Thymus (tissue), 11 donors: ENCODE measurements at regions not wholly inside any gene's neighbourhood (a gene's known extent, or its start where the extent isn't known, plus 50 kb on each side); places are given as distances from the start of the nearest gene placed in this dataset.
"Not testable (repeated sequence)": the region's sequence is repeated elsewhere in the genome, so short reads cannot be mapped to it uniquely, and the experiment has no call there.

Source experiments
- DNase-seq, 9 donors: peaks; one replicate each; pipeline ENCODE4 v3.0.0-alpha.2; 2013; ENCODE audit warnings: low spot score in 9 of 9, low read depth in 6 of 9, missing footprints in 1 of 9
- H3K27ac ChIP-seq, 2 donors: one replicate each; pipeline ENCODE4 v1.5.1; 2013; ENCODE audit warnings: control low read depth in 1 of 2, low read depth in 1 of 2, low read length in 1 of 2, mild to moderate bottlenecking in 1 of 2, moderate library complexity in 1 of 2
- H3K27me3 ChIP-seq, 2 donors: one replicate each; pipeline ENCODE4 v1.5.1; 2013; ENCODE audit warnings: low read length in 1 of 2; ENCODE audit not compliant: control insufficient read depth in 2 of 2, insufficient read depth in 1 of 2
- H3K36me3 ChIP-seq, 2 donors: one replicate each; pipeline ENCODE4 v1.5.1; 2013; ENCODE audit warnings: low read length in 1 of 2, mild to moderate bottlenecking in 1 of 2, moderate library complexity in 1 of 2; ENCODE audit not compliant: control insufficient read depth in 2 of 2, insufficient read depth in 2 of 2
- H3K4me1 ChIP-seq, 2 donors: one replicate each; pipeline ENCODE4 v1.5.1; 2013; ENCODE audit warnings: low read length in 2 of 2; ENCODE audit not compliant: control insufficient read depth in 2 of 2, insufficient read depth in 2 of 2
- H3K4me3 ChIP-seq, 2 donors: one replicate each; pipeline ENCODE4 v1.5.1; 2013; ENCODE audit warnings: low read length in 2 of 2, control low read depth in 1 of 2, mild to moderate bottlenecking in 1 of 2
- H3K9me3 ChIP-seq, 2 donors: one replicate each; pipeline ENCODE4 v1.5.1; 2013; ENCODE audit warnings: low read length in 1 of 2, mild to moderate bottlenecking in 1 of 2; ENCODE audit not compliant: control insufficient read depth in 2 of 2, insufficient read depth in 1 of 2
- WGBS: extraction: QIAGEN DNeasy Blood & Tissue Kit; methylation state at CpG from one replicate; pipeline ENCODE4 v1.1.7; 2013; 5-methylcytosine and 5-hydroxymethylcytosine counted together
- donor health status: healthy.

GRCh38 chr4:189610571-189610970, 330.1 kb upstream of the FRG1 start:
- 91% methylated on average over 4 of the region's 4 CpGs for WGBS
- not testable (repeated sequence) for H3K4me3 ChIP-seq, H3K36me3 ChIP-seq

GRCh38 chr4:189613207-189613606, 327.5 kb upstream of the FRG1 start:
- H3K27ac ChIP-seq: no peak overlapping the region
- WGBS: 86% methylated on average over 4 of the region's 4 CpGs
- no peak for DNase-seq

More at GRCh38 chr4:189610571-189610970, 330.1 kb upstream of the FRG1 start:
- H3K27ac ChIP-seq, H3K9me3 ChIP-seq, H3K27me3 ChIP-seq, H3K4me1 ChIP-seq, DNase-seq: not testable (repeated sequence)

GRCh38 chr4:189615217-189615663, 325.4 kb upstream of the FRG1 start:
- 93% methylated on average over 22 of the region's 22 CpGs for WGBS
- peaks cover 3 to 11% of the 10 kb centered on the region in 2 donors for H3K9me3 ChIP-seq
- H3K27me3 ChIP-seq: no peaks in the 10 kb centered on the region
- no peaks in the 10 kb centered on the region for H3K4me1 ChIP-seq
- H3K36me3 ChIP-seq: no peaks in the 10 kb centered on the region
- H3K27ac ChIP-seq: no peak overlapping the region
- no peak overlapping the region for H3K4me3 ChIP-seq
- DNase-seq: no peak

More at GRCh38 chr4:189613207-189613606, 327.5 kb upstream of the FRG1 start:
- Histone ChIP-seq H3K27me3 (no peaks in the 10 kb centered on the region), H3K36me3 (no peaks in the 10 kb centered on the region), H3K4me3 (no peak overlapping the region), H3K4me1 (no peaks in the 10 kb centered on the region), H3K9me3 (peaks cover 3 to 11% of the 10 kb centered on the region in 2 donors)

GRCh38 chr4:189617741-189618140, 322.9 kb upstream of the FRG1 start:
- H3K4me3 ChIP-seq, H3K4me1 ChIP-seq, DNase-seq, H3K27ac ChIP-seq, H3K36me3 ChIP-seq, H3K27me3 ChIP-seq: not testable (repeated sequence)
- H3K9me3 ChIP-seq: peaks cover 3 to 11% of the 10 kb centered on the region in 2 donors
- 92% methylated on average over 5 of the region's 5 CpGs for WGBS

GRCh38 chr4:189619441-189620250, 321.0 kb upstream of the FRG1 start:
- H3K4me3 ChIP-seq, H3K4me1 ChIP-seq, H3K27me3 ChIP-seq, DNase-seq, H3K36me3 ChIP-seq, H3K27ac ChIP-seq: not testable (repeated sequence)
- H3K9me3 ChIP-seq: peaks cover 3 to 11% of the 10 kb centered on the region in 2 donors
- WGBS: 88% methylated on average over 8 of the region's 8 CpGs

- not testable (repeated sequence) for H3K27ac ChIP-seq, H3K36me3 ChIP-seq, DNase-seq, H3K4me1 ChIP-seq, H3K9me3 ChIP-seq, H3K27me3 ChIP-seq, H3K4me3 ChIP-seq
- 82% methylated on average over 3 of the region's 3 CpGs for WGBS
These were observed 318.1 kb upstream of the FRG1 start for GRCh38 chr4:189622574-189622973.

GRCh38 chr4:189627041-189627440, 313.6 kb upstream of the FRG1 start:
- not testable (repeated sequence) for H3K9me3 ChIP-seq, H3K27ac ChIP-seq, H3K4me3 ChIP-seq, DNase-seq, H3K4me1 ChIP-seq, H3K36me3 ChIP-seq, H3K27me3 ChIP-seq
- WGBS: 0% methylated on average over 1 of the region's 1 CpG

- 97% methylated on average over 3 of the region's 3 CpGs for WGBS
- not testable (repeated sequence) for H3K27ac ChIP-seq, H3K36me3 ChIP-seq
These were observed 310.9 kb upstream of the FRG1 start for GRCh38 chr4:189629733-189630132.

GRCh38 chr4:189630913-189631567, 309.6 kb upstream of the FRG1 start:
- H3K4me1 ChIP-seq, H3K9me3 ChIP-seq, H3K4me3 ChIP-seq, H3K27ac ChIP-seq, H3K27me3 ChIP-seq, H3K36me3 ChIP-seq: not testable (repeated sequence)
- WGBS: 11% methylated on average over 6 of the region's 6 CpGs
- DNase-seq: peak in 3 of 9 donors; percentile 6 to 34 (median 19)

More at GRCh38 chr4:189629733-189630132, 310.9 kb upstream of the FRG1 start:
- not testable (repeated sequence) for H3K9me3 ChIP-seq, DNase-seq, H3K27me3 ChIP-seq, H3K4me3 ChIP-seq, H3K4me1 ChIP-seq
